Body of pancreas (tissue), 4 donors: ENCODE measurements at regions not wholly inside any gene's neighbourhood (a gene's known extent, or its start where the extent isn't known, plus 50 kb on each side); places are given as distances from the start of the nearest gene placed in this dataset.

Experiments used
- POLR2A ChIP-seq, 3 donors: fragments of 450-650 bp; IDR thresholded peaks; one replicate each; pipeline ENCODE4 v1.6.1; 2016; ENCODE audit warnings: antibody characterized with exemption in 3 of 3, mild to moderate bottlenecking in 2 of 3
- TF ChIP-seq, protein P1 (sequence below), 7 experiments: fragments of 450-650 bp in 4 of 7; fragments of 200-600 bp in 3 of 7; sonication (generic) in 3 of 7; IDR thresholded peaks; one replicate each; pipeline ENCODE4 v1.5.1; 2016 to 2019; ENCODE audit warnings: antibody characterized with exemption in 7 of 7

DNA sequence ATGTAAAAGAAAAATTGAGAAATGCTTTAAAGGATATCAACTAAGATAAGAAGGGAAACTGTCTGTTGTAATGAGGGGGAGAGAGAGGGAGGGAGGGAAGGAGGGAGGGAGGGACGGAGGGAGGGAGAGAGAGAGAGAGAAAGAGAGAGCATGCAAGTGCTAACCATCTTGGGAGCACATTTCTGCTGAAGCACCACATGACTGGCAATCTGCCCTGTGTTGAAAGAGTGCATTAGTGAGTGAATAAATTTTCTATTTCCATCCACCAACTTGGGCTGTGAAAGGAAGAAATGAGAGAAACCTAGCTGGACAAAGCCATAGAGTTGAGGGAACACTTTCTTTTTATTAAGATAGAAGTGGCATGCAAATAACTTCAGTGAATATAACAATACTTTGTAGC, 110.7 kb downstream of the TMX3 start:
- TF ChIP-seq, protein P1, sequence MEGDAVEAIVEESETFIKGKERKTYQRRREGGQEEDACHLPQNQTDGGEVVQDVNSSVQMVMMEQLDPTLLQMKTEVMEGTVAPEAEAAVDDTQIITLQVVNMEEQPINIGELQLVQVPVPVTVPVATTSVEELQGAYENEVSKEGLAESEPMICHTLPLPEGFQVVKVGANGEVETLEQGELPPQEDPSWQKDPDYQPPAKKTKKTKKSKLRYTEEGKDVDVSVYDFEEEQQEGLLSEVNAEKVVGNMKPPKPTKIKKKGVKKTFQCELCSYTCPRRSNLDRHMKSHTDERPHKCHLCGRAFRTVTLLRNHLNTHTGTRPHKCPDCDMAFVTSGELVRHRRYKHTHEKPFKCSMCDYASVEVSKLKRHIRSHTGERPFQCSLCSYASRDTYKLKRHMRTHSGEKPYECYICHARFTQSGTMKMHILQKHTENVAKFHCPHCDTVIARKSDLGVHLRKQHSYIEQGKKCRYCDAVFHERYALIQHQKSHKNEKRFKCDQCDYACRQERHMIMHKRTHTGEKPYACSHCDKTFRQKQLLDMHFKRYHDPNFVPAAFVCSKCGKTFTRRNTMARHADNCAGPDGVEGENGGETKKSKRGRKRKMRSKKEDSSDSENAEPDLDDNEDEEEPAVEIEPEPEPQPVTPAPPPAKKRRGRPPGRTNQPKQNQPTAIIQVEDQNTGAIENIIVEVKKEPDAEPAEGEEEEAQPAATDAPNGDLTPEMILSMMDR (IDR thresholded peaks at IDR 0.05): no peak
- TF ChIP-seq POLR2A (IDR thresholded peaks at IDR 0.05): no peak
